GM10266 (cell line): ENCODE measurements at regions not wholly inside any gene's neighbourhood (a gene's known extent, or its start where the extent isn't known, plus 50 kb on each side); places are given as distances from the start of the nearest gene placed in this dataset.

ENCODE experiments used
- DNase-seq: peaks from one replicate; pipeline ENCODE4 v3.0.0; 2012; ENCODE audit errors: extremely low spot score
- TF ChIP-seq, protein P1 (sequence below): IDR thresholded peaks from 2 replicates; pipeline ENCODE4 v1.5.1; 2012; ENCODE audit warnings: mild to moderate bottlenecking, low read depth; ENCODE audit not compliant: control insufficient read depth, insufficient read depth; ENCODE audit errors: missing control alignments

DNA sequence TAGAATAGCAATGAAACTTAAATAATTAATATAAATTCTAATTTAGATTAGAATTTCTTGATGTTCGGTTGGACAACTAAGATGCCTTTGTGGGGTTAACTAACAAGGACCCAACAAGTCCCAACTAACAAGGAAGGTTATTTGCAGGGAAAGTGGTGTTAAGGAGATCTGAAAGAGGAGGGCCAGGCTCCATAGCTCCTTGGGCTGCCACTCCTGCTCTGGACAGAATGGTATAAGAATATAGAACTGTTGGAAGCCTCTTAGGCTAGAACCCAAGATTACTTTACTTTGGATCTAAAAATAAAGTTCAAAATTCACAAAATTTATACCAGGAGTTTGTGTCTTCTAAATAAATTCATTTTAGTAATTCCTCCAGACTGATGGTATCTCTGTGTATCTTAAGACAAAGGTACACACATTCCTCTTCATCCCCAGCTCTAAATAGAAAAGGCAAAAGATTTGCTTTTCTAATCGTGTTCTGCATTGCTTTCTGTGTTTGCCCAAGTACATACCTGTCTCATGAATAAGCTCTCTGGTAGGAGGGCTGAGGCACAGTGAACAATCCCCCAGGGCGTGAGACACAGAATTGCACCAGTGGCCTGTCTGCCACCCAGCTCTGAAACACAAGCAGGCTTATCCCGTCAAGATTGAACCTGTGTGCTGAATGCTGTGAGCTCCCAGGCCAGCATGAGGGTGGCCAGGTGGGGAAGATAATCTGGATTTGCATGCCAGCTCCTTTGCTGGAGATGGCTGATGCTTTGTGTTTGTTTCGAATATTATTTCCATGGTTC, 176.0 kb downstream of the ACKR3 start:
- TF ChIP-seq, protein P1, sequence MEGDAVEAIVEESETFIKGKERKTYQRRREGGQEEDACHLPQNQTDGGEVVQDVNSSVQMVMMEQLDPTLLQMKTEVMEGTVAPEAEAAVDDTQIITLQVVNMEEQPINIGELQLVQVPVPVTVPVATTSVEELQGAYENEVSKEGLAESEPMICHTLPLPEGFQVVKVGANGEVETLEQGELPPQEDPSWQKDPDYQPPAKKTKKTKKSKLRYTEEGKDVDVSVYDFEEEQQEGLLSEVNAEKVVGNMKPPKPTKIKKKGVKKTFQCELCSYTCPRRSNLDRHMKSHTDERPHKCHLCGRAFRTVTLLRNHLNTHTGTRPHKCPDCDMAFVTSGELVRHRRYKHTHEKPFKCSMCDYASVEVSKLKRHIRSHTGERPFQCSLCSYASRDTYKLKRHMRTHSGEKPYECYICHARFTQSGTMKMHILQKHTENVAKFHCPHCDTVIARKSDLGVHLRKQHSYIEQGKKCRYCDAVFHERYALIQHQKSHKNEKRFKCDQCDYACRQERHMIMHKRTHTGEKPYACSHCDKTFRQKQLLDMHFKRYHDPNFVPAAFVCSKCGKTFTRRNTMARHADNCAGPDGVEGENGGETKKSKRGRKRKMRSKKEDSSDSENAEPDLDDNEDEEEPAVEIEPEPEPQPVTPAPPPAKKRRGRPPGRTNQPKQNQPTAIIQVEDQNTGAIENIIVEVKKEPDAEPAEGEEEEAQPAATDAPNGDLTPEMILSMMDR, result no peak
- DNase-seq, result no peak

DNA sequence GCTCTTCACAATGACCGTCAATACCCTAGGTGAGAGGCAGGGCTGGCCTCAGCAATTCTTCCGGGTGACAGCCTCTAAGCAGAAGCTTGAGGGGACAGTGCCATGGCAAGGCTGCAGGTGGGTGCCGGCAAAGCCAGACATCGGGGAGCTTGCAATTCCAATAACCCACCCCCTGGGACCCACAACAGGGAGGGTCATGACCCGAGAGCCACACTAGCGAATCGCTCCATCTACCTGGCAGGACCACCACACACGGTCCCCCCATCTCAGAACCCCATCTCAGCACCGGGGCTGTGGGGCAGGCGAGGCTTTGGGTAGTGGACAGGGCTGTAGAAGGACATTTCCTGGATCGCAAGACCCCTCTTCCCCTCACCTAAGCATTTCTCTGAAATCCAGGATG, 177.2 kb downstream of the ACKR3 start:
- TF ChIP-seq, protein P1, result no peak
- DNase-seq, result no peak

DNA sequence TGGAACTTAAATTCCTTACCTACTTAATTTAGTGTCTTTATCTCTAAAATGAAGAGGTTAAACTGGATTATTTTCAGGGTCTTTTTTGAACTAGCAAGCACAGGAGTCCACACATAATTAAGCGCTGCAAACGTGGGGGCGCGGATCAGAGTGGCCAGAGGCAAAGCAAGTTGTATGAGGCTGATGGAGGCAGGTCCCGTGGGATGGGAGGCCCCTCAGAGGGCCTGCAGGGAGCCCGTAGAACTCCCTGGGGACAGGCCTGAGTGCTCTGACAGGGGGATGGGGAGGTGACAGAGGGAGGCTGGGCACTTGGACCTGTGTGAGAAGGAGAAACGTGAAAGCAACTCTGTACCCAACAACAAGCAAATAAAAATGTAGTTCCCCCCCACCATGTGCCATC, 177.8 kb downstream of the ACKR3 start:
- TF ChIP-seq, protein P1, result no peak
- DNase-seq, result no peak

DNA sequence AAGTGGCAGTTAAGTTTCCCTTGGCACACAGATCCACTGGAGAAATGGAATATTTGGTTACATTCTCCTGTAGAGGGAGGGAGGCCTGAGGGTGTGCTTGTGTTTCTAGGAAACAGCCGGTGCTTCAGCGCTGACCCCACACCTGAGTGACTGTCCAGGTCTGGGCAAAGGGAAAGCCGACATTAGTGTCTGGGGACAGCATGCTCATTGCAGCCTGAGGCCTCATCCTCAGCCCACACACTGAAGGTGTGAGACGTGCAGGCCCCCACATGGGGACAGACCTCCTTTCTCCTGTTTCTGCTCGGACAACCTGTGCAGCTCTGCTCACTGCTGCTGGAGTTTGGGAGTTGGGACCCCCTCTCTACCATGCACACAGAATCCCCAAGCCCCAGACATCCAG, 178.3 kb downstream of the ACKR3 start:
- DNase-seq, result no peak
- TF ChIP-seq, protein P1, result no peak

DNA sequence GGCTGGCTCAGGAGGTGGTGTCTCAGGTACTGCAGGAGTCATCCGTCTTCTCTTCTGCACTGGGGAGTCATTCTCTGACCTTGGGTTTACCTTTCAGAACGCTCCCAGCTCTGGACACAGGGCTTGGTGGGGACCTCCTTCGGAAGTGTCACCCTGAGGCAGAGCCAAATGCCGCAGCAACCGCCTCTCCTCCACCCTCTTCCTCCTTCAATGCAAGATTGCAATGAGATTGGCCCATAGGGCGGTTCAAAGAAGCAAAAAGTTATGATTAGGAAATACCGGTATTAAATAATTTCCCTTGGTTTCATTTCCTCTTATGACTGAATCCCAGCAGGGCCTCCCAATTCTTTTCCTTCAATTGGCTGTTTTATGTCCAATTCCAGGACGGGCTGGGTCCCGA, 178.8 kb downstream of the ACKR3 start:
- TF ChIP-seq, protein P1, result no peak
- DNase-seq, result no peak

DNA sequence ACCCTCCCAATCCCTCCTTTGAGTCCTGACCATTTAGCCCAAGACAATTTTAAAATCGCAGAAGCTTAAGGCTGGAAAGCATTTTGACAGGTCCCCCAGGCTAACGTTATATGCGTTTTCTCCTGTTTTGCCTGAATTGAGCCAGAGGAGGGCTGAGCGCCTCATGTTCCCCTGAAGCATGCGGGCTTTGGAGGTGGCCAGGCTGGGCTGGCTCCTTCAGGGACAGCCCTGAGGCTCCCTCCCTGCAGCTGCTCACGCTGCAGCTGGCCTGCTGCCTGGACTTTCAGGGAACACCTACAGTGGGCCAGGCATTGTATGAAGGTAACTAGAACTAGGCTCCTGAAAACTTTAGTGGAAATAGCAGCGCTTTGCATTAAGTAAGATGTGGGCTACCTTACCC, 179.2 kb downstream of the ACKR3 start:
- TF ChIP-seq, protein P1, result no peak
- no peak for DNase-seq

DNA sequence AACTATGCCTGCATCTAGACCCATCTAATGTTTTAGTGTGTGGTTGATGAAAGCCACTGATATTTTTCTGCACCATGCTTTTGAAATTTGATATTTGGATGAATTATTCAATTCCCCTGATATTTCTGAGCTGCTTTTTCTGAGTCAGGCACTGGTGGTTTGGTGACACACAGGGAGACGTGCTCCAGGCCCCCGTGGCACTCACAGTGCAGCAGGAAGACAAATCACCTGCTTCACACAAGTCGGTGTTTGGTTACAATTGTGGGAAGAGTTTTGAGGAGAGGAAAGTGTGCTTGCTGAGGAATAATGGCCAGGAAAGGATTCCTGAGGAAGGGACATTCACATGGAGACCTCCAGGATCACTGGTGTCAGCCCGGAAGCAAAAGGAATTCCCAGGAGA, 179.7 kb downstream of the ACKR3 start:
- TF ChIP-seq, protein P1, result no peak

More for the DNA sequence above, 179.7 kb downstream of the ACKR3 start:
- DNase-seq, result no peak
